SKM-1 treated with dmso at 0.1 percent for 144 hours (cell line): ENCODE measurements at regions not wholly inside any gene's neighbourhood (a gene's known extent, or its start where the extent isn't known, plus 50 kb on each side); places are given as distances from the start of the nearest gene placed in this dataset.
"Not testable (repeated sequence)": the region's sequence is repeated elsewhere in the genome, so short reads cannot be mapped to it uniquely, and the experiment has no call there.

ENCODE experiments used
- DNase-seq: peaks from one replicate; lab custom pipeline; 2025; ENCODE audit not compliant: unreplicated experiment; lab: John Stamatoyannopoulos, UW

- DNase-seq: not testable (repeated sequence)
Measured at GRCh38 chr5:17755406-17755805, 121.1 kb downstream of the TAF11L14 start.

- no peak for DNase-seq
Measured at GRCh38 chr5:17761326-17761725, 127.1 kb downstream of the TAF11L14 start.

- DNase-seq: no peak
Measured at GRCh38 chr5:17763301-17763700, 129.0 kb downstream of the TAF11L14 start.

- DNase-seq: peak; percentile 66
Measured at GRCh38 chr5:17766031-17766430, 131.8 kb downstream of the TAF11L14 start.

- no peak for DNase-seq
Measured at GRCh38 chr5:17769277-17769676, 135.0 kb downstream of the TAF11L14 start.

- no peak for DNase-seq
Measured at GRCh38 chr5:17772232-17772631, 138.0 kb downstream of the TAF11L14 start.

- no peak for DNase-seq
Measured at GRCh38 chr5:17785774-17786173, 151.5 kb downstream of the TAF11L14 start.

- no peak for DNase-seq
Measured at GRCh38 chr5:17788351-17788750, 154.1 kb downstream of the TAF11L14 start.

- no peak for DNase-seq
Measured at GRCh38 chr5:17794201-17794600, 159.9 kb downstream of the TAF11L14 start.

GRCh38 chr5:17794815-17795214 lies 160.6 kb downstream of the TAF11L14 start:
- peak; percentile 64 for DNase-seq

- no peak for DNase-seq
Measured at GRCh38 chr5:17796142-17796541, 161.9 kb downstream of the TAF11L14 start.

- no peak for DNase-seq
Measured at GRCh38 chr5:17796757-17797396, 162.6 kb downstream of the TAF11L14 start.

GRCh38 chr5:17799521-17799920 lies 165.3 kb downstream of the TAF11L14 start:
- no peak for DNase-seq

- no peak for DNase-seq
Measured at GRCh38 chr5:17801595-17801994, 167.3 kb downstream of the TAF11L14 start.

- no peak for DNase-seq
Measured at GRCh38 chr5:17802256-17802655, 168.0 kb downstream of the TAF11L14 start.

- DNase-seq: no peak
Measured at GRCh38 chr5:17803971-17804370, 169.7 kb downstream of the TAF11L14 start.

GRCh38 chr5:17805227-17805825 lies 171.1 kb downstream of the TAF11L14 start:
- DNase-seq: no peak

- no peak for DNase-seq
Measured at GRCh38 chr5:17806818-17807468, 172.7 kb downstream of the TAF11L14 start.

GRCh38 chr5:17808566-17808965 lies 174.3 kb downstream of the TAF11L14 start:
- DNase-seq: no peak

GRCh38 chr5:17810734-17811133 lies 176.5 kb downstream of the TAF11L14 start:
- DNase-seq: no peak

- DNase-seq: no peak
Measured at GRCh38 chr5:17813214-17813613, 179.0 kb downstream of the TAF11L14 start.

- DNase-seq: no peak
Measured at GRCh38 chr5:17816505-17816904, 182.2 kb downstream of the TAF11L14 start.
